GM12864 (cell line): ENCODE measurements at regions not wholly inside any gene's neighbourhood (a gene's known extent, or its start where the extent isn't known, plus 50 kb on each side); places are given as distances from the start of the nearest gene placed in this dataset.
"Not testable (repeated sequence)": the region's sequence is repeated elsewhere in the genome, so short reads cannot be mapped to it uniquely, and the experiment has no call there.

ENCODE experiments used
- DNase-seq: peaks from one replicate; pipeline ENCODE4 v3.0.0-alpha.2; 2011; ENCODE audit warnings: low read depth
- H3K4me3 ChIP-seq: 2 replicates; pipeline ENCODE4 v1.5.1; 2011; ENCODE audit warnings: mild to moderate bottlenecking, low read depth, low read length, control low read depth
- CTCF ChIP-seq: IDR thresholded peaks from 2 replicates; pipeline ENCODE4 v1.5.1; 2011; ENCODE audit warnings: low read depth, mild to moderate bottlenecking, moderate library complexity, low read length, control low read depth, inconsistent platforms; ENCODE audit errors: missing control alignments

- no peak for TF ChIP-seq CTCF
- H3K4me3 ChIP-seq = no peak overlapping the region
- DNase-seq = no peak
These were observed 64.5 kb upstream of the PMEPA1 start for GRCh38 chr20:57774111-57774880.

DNA sequence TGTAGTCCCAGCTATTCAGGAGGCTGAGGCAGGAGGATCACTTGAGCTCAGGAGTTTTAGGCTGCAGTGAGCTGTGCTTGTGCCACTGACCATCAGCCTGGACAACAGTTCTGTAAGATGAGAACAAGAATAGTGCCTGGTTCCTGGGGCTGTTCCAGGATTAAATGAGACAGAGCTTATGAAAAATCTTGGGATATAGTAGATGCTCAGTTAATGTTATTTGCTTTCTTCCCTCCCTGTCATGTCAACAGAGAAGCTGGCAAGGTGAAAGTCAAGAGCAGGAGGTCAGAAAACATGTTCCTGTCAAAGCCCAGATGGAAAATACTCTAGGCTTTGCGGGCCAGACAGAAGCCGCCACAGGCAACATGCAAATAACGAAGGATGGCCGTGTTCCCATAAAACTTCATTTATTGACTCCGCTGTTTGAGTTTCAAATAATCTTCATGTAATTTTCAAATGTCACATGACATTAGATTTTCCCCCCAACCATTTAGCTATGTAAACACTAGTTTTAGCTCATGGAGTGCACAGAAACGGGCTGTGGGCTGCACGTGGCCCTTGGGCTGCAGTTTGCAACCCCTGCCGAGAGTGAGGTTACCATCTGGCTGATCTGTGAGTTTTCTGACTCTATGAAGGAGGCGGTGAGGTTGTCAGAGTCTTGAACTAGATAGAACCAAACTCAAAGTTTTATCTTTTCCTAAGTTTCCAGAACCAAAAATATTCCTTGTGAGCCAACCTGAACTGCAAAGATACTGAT is 63.4 kb upstream of the PMEPA1 start:
- TF ChIP-seq CTCF = no peak
- no peak for DNase-seq
- no peak overlapping the region for H3K4me3 ChIP-seq

- TF ChIP-seq CTCF = no peak
- no peak overlapping the region for H3K4me3 ChIP-seq
- no peak for DNase-seq
These were observed 62.6 kb upstream of the PMEPA1 start for GRCh38 chr20:57772349-57772964.

DNA sequence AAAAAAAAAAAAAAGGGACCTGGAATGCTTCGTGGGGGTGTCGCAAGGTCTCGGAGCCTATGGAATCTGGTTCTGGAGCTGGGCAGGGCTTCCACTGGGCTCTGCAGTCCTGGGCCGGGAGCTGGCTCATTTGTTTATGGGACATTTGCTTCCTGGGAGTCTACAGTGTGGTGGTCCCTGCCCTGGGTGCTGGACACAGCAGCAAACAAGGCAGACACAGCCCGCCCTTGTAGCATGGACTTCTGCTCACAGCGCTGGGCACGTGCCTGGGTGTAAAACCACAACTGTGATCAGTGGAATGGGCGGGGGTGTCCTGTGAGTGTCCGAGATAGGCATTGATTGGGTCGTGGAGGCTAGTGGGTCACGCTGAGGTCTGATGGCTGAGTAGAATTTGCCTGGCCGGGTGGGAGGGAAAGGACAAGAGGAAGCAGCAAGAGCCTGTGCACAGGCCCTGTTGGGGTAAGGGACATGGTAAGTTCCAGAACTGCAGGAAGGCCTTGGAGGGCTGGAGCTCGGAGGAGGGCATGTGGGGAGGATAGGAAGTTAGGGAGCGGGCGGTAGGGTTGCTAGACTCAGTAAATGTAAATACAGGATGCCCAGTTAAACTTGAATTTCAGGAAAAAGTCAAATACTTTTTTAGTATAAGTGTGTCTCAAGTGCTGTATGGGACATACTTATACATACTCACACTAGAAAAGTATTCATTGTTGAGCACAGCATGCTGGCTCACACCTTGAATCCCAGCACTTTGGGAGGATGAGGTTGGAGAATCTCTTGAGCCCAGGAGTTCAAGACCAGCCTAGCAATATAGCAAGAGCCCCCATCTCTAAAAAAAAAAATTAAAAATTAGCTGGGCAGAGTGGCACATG is 61.3 kb upstream of the PMEPA1 start:
- no peak overlapping the region for H3K4me3 ChIP-seq
- no peak for TF ChIP-seq CTCF
- no peak for DNase-seq

DNA sequence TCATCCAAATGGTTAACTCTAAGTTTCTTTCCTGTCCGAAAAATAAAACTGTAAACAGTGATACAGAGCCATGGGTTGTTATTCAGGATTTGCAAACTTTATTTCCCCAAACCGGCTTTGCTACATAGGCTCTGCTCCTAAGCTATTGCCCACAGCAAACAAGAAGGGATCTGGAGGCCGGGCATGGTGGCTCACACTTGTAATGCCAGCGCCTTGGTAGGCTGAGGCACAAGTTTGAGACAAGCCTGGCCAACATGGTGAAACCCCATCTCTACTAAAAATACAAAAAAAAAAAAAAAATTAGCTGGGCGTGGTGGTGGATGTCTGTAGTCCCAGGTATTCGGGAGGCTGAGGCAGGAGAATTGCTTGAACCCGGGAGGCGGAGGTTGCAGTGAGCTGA is 60.6 kb upstream of the PMEPA1 start:
- not testable (repeated sequence) for H3K4me3 ChIP-seq, DNase-seq

- no peak for DNase-seq
- no peak for TF ChIP-seq CTCF
These were observed 59.9 kb upstream of the PMEPA1 start for GRCh38 chr20:57769756-57770155.

GRCh38 chr20:57768519-57768918 is 58.7 kb upstream of the PMEPA1 start:
- no peak for TF ChIP-seq CTCF
- H3K4me3 ChIP-seq = no peak overlapping the region
- no peak for DNase-seq

More at GRCh38 chr20:57769756-57770155, 59.9 kb upstream of the PMEPA1 start:
- no peak overlapping the region for H3K4me3 ChIP-seq
